ENCODE measurements at regions not wholly inside any gene's neighbourhood (a gene's known extent, or its start where the extent isn't known, plus 50 kb on each side); places are given as distances from the start of the nearest gene placed in this dataset.

DNA sequence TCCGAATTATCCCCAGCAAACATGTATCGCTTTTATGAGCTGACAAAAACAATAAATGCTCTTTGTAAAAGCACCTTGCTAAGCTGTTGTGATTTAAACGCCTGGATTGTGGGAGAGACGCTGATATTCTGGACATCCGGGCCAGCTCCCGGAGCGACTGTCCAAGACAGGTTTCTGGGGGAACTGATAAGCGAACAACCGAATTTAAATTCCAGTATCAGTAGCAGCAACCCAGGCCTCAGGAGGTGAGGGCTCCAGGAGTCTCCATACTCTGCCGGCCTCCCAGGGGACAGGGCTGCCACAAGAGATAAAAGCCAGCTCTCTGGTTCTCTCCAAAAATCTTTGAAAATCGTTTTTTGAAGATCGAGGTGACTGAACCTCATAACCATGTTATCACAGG is 50.3 kb upstream of the VSTM2B start:
- Histone ChIP-seq H2AFZ (ENCODE audit: control insufficient read depth, low read length) (no peak overlapping the region), H3K9ac (ENCODE audit: control insufficient read depth, extremely low read depth, insufficient read depth, low read length) (no peak overlapping the region), H3K9me1 (ENCODE audit: control insufficient read depth, extremely low read depth, insufficient read depth, low read length) (no peaks in the 10 kb centered on the region), H3K4me3 (ENCODE audit: control insufficient read depth in 2 of 3, extremely low read depth in 1 of 3, insufficient read depth in 2 of 3, low read depth in 1 of 3, low read length in 3 of 3) (no peak overlapping the region), H3K27me3 (ENCODE audit: control insufficient read depth, extremely low read depth, insufficient read depth, low read length) (no peaks in the 10 kb centered on the region), H3K4me1 (ENCODE audit: control insufficient read depth, extremely low read depth, insufficient read depth, low read length) (no peaks in the 10 kb centered on the region), H3K4me2 (ENCODE audit: control insufficient read depth, extremely low read depth, insufficient read depth, low read depth, low read length) (no peak overlapping the region), H3K79me2 (ENCODE audit: control insufficient read depth, insufficient read depth, low read length) (no peaks in the 10 kb centered on the region), H4K20me1 (ENCODE audit: control insufficient read depth, extremely low read depth, insufficient read depth, low read length) (no peaks in the 10 kb centered on the region), H3K27ac (ENCODE audit: control insufficient read depth, insufficient read depth, low read length) (no peak overlapping the region), H3K9me3 (ENCODE audit: control insufficient read depth, low read depth, low read length) (peaks cover under 1% of the 10 kb centered on the region), H3K36me3 (ENCODE audit: control insufficient read depth in 2 of 2, extremely low read depth in 1 of 2, insufficient read depth in 2 of 2, low read length in 2 of 2) (no peaks in the 10 kb centered on the region)
- FAIRE-seq (no peak), DNase-seq (ENCODE audit: low read depth, low spot score) (no peak)
- dilution Hi-C loops (cut with MboI; ENCODE audit: extremely low pct_ligation_motif_present, low sequenced_read_pairs), result no loop called here
- TF ChIP-seq EZH2 (IDR thresholded peaks at IDR 0.05; ENCODE audit: low read length), result no peak
- TF ChIP-seq, protein P1, sequence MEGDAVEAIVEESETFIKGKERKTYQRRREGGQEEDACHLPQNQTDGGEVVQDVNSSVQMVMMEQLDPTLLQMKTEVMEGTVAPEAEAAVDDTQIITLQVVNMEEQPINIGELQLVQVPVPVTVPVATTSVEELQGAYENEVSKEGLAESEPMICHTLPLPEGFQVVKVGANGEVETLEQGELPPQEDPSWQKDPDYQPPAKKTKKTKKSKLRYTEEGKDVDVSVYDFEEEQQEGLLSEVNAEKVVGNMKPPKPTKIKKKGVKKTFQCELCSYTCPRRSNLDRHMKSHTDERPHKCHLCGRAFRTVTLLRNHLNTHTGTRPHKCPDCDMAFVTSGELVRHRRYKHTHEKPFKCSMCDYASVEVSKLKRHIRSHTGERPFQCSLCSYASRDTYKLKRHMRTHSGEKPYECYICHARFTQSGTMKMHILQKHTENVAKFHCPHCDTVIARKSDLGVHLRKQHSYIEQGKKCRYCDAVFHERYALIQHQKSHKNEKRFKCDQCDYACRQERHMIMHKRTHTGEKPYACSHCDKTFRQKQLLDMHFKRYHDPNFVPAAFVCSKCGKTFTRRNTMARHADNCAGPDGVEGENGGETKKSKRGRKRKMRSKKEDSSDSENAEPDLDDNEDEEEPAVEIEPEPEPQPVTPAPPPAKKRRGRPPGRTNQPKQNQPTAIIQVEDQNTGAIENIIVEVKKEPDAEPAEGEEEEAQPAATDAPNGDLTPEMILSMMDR (optimal IDR thresholded peaks at IDR 0.05 in 1 of 3, IDR thresholded peaks at IDR 0.05 in 1 of 3, conservative IDR thresholded peaks at IDR 0.05 in 1 of 3; ENCODE audit: extremely low read depth in 1 of 3, insufficient read depth in 2 of 3, low read length in 3 of 3), result no peak

Measured in keratinocyte (primary cell).